DMS79 treated with DMSO at 0.1 percent for 48 hours (cell line): ENCODE measurements at regions not wholly inside any gene's neighbourhood (a gene's known extent, or its start where the extent isn't known, plus 50 kb on each side); places are given as distances from the start of the nearest gene placed in this dataset.

ENCODE experiments used
- DNase-seq: peaks from one replicate; lab custom pipeline; 2025; lab: John Stamatoyannopoulos, UW

GRCh38 chr4:1463088-1463926 is 57.1 kb upstream of the NKX1-1 start:
- no peak for DNase-seq

DNA sequence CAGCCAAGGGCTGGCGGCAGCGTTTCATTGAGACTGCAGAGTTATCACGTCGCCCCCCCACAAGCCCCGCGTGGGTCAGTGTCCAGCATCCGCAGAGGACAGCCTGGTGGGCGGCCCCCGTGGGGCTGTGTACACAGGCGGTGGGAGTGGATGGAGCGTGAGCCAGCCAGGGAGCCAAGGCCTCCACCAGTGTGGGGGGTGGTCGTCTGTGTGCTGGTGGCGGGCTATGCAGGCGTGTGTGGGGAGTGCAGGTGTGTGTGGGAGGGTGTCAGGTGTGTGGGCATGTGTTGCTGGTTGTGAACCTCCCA is 56.5 kb upstream of the NKX1-1 start:
- no peak for DNase-seq

- no peak for DNase-seq
These were observed 55.9 kb upstream of the NKX1-1 start for GRCh38 chr4:1462009-1462767.

GRCh38 chr4:1460967-1461868 is 55.0 kb upstream of the NKX1-1 start:
- no peak for DNase-seq

DNA sequence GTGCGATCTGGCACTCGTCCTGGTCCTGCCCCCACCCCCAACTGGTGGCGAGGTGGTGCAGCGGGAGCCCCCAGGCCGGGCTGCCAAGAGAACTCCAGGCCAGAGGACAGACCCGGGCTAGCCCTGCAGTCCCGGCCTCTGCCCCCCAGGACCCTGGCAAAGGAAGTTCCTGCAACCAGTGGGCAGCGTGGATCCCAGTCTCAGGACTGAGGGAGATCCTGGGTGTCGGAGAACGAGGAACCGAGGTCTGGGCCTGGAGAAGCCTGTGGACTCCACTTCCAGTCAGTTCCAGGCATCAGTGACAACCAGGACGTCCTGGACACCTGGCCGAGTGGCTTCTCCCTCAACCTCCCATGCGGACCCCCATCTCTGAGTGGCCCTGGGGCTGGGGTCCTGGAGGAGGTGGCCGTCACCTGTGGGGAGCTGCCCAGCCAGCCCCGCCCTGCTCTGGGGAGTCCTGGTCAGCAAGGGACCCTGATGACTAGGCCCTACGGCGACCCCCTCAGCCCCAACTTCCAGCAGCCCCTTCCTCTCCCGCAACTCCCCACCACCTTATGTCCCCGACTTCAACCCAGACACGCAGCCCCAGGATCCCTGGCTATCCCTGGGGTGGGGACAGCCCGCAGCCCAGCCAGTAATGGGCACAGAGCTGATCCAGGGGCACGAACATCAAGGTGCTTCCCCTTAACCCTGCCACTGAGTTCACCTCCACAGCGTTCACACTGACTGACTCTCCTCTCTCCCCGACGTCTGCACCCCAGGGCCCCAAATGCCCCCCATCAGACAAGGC is 53.7 kb upstream of the NKX1-1 start:
- DNase-seq: no peak

- DNase-seq: no peak
These were observed 53.0 kb upstream of the NKX1-1 start for GRCh38 chr4:1459081-1459721.

DNA sequence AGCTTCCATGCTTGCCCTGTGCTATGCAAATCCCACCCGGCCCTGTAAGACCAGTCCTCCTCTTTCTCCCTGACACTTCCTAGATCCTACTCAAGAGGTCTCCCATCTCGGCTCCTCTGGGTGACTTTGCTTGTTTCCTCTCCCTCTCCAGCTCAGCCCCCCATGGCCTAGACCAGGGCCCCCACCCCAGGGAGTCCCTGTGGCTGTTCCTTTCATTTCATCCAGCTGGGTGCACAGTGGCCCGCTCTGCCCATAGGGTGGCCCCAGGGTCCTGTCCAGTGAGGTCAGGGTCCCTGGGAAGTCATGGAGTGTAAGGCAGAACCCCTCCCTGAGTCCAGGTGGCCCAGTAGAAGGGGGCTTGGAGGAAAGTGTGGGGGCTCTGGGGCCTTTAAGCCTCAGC is 52.3 kb upstream of the NKX1-1 start:
- no peak for DNase-seq
